Tibial nerve (tissue), 4 donors: ENCODE measurements at regions not wholly inside any gene's neighbourhood (a gene's known extent, or its start where the extent isn't known, plus 50 kb on each side); places are given as distances from the start of the nearest gene placed in this dataset.

ENCODE experiments used
- DNase-seq, 2 donors: peaks; one replicate each; pipeline ENCODE4 v3.0.0-alpha.2; 2019; ENCODE audit warnings: low spot score in 2 of 2
- H3K27ac ChIP-seq, 4 donors: fragments of 200-600 bp; sonication (generic) in 3 of 4; one replicate each; pipeline ENCODE4 v1.5.1; 2017 to 2019; ENCODE audit warnings: mild to moderate bottlenecking in 1 of 4
- H3K27me3 ChIP-seq, 2 donors: fragments of 200-600 bp; sonication (generic) in 1 of 2; one replicate each; pipeline versions ENCODE4 v1.5.1 to v1.6.0; 2017 to 2019
- H3K36me3 ChIP-seq, 3 donors: fragments of 200-600 bp; sonication (generic); one replicate each; pipeline ENCODE4 v1.5.1; 2018 to 2019
- H3K4me1 ChIP-seq, 4 donors: fragments of 200-600 bp; sonication (generic) in 3 of 4; one replicate each; pipeline ENCODE4 v1.5.1; 2017 to 2019
- H3K4me3 ChIP-seq, 4 donors: fragments of 200-600 bp; sonication (generic) in 3 of 4; one replicate each; pipeline ENCODE4 v1.5.1; 2017 to 2019; ENCODE audit warnings: mild to moderate bottlenecking in 1 of 4, moderate library complexity in 1 of 4
- H3K9me3 ChIP-seq, 4 donors: fragments of 200-600 bp; sonication (generic) in 3 of 4; one replicate each; pipeline ENCODE4 v1.5.1; 2017 to 2019
- EP300 ChIP-seq, 2 donors: sonication (generic); formaldehyde crosslinking; IDR thresholded peaks; one replicate each; pipeline ENCODE4 v1.6.1; 2017; ENCODE audit warnings: antibody characterized with exemption in 2 of 2, mild to moderate bottlenecking in 1 of 2
- POLR2A ChIP-seq, 2 donors: fragments of 450-650 bp; IDR thresholded peaks; one replicate each; pipeline ENCODE4 v1.6.1; 2017; ENCODE audit warnings: antibody characterized with exemption in 2 of 2, mild to moderate bottlenecking in 2 of 2, moderate library complexity in 2 of 2
- WGBS, 2 donors: methylation state at CpG; one replicate each; pipeline ENCODE4 v1.1.5; 2018; 5-methylcytosine and 5-hydroxymethylcytosine counted together
- TF ChIP-seq, protein P1 (sequence below), 5 experiments: fragments of 200-600 bp in 3 of 5; fragments of 450-650 bp in 2 of 5; sonication (generic) in 3 of 5; IDR thresholded peaks; one replicate each; pipeline ENCODE4 v1.5.1; 2016 to 2019; ENCODE audit warnings: antibody characterized with exemption in 5 of 5, mild to moderate bottlenecking in 3 of 5, moderate library complexity in 2 of 5

DNA sequence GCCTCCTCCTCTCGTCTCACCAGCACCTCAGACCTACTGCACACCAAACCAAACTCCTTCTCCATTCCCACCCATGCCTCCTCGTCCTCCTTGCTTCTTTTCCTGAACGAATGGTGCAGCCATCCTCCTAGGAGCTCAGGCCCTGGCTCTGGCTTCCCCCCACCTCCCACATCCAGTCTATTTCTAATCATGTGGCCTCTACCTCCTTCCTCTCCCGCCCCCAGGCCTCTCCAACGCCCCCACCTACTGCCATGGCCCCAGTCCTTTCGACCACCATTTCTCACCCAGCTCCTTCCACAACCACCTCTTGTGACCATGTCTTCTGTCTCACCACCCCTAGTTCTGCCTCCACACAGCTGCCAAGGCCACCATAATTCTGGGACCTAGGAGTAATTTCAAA is 127.1 kb downstream of the PJA1 start:
- Histone ChIP-seq H3K27me3 (peaks cover 0 to 15% of the 10 kb centered on the region in 2 donors), H3K9me3 (no peaks in the 10 kb centered on the region), H3K4me3 (no peak overlapping the region), H3K4me1 (no peaks in the 10 kb centered on the region), H3K27ac (no peak overlapping the region), H3K36me3 (no peaks in the 10 kb centered on the region)
- DNase-seq: no peak
- TF ChIP-seq EP300 (IDR thresholded peaks at IDR 0.05) (no peak), POLR2A (IDR thresholded peaks at IDR 0.05) (no peak)
- TF ChIP-seq, protein P1, sequence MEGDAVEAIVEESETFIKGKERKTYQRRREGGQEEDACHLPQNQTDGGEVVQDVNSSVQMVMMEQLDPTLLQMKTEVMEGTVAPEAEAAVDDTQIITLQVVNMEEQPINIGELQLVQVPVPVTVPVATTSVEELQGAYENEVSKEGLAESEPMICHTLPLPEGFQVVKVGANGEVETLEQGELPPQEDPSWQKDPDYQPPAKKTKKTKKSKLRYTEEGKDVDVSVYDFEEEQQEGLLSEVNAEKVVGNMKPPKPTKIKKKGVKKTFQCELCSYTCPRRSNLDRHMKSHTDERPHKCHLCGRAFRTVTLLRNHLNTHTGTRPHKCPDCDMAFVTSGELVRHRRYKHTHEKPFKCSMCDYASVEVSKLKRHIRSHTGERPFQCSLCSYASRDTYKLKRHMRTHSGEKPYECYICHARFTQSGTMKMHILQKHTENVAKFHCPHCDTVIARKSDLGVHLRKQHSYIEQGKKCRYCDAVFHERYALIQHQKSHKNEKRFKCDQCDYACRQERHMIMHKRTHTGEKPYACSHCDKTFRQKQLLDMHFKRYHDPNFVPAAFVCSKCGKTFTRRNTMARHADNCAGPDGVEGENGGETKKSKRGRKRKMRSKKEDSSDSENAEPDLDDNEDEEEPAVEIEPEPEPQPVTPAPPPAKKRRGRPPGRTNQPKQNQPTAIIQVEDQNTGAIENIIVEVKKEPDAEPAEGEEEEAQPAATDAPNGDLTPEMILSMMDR (IDR thresholded peaks at IDR 0.05): no peak
- WGBS, 2 donors: 62 to 92% methylated on average over 6 of the region's 6 CpGs

DNA sequence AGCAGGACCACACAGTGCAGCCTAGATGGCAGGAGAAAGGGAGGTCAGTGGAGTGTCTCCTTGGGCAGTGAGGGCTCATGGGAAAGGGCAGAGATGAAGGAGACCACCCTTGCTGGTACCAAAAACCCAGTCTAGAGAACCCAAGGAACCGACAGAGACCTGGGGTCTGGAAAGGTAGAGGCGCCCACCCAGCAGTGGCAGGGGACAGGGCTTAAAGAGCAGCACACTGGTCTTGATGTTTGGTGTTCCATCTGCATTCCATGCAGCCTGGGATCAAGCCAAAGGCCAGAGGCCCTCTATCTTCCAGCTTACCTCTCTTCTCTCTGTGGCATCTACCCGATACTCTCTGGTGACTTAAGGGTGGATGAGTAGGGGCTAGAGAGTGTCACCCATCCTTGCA is 127.5 kb downstream of the PJA1 start:
- no peaks in the 10 kb centered on the region for H3K36me3 ChIP-seq
- 85 to 97% methylated on average over 3 of the region's 3 CpGs for WGBS, 2 donors
- H3K27me3 ChIP-seq: peaks cover 0 to 15% of the 10 kb centered on the region in 2 donors
- no peak overlapping the region for H3K4me3 ChIP-seq
- H3K9me3 ChIP-seq: no peaks in the 10 kb centered on the region
- TF ChIP-seq EP300 (IDR thresholded peaks at IDR 0.05) (no peak), POLR2A (IDR thresholded peaks at IDR 0.05) (no peak)
- TF ChIP-seq, protein P1 (IDR thresholded peaks at IDR 0.05): no peak
- H3K27ac ChIP-seq: no peak overlapping the region
- DNase-seq: no peak
- H3K4me1 ChIP-seq: no peaks in the 10 kb centered on the region

DNA sequence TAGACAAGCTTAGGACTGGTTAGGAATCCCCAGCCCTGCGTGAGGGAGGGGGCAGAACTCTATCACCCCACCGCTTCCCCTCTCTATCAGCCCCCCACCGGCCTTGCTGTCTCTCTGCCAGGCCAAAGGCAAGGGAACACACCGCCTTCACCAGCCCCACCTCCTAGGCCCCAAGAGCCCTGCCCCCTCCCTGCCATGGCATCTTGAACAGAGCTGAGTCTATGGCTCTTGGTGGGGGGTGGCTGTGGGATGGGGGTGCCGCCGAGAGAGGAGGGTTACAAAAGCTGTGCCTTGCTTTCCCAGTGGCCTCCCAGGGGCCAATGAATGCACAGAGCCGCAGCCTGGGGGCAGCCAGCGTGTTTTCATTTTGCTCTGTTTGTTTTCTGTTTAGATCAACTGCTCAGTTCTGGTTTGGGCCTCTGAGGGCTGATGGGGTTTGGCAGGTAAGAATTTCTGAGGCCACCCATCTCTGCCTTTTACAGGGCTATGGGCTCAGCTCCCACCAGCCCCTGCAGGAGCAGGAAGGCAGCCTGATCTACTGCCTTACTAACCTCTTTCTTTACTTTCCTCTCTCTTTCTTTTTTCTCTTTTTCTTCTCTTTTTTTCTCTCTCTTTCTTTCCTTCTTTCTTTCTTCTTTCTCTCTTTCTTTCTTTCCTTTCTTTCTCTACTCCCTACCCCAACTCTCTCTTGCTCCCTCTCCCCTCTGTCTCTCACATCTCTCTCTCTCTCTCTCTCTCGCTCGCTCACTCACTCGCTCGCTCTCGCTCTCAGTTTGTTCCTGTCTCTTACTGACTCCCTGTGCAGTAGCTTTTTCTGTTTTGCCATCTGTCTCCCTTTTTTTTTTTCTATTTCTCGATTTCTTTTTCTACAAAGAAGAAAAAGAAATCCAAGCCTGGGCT is 128.3 kb downstream of the PJA1 start:
- peaks cover 0 to 15% of the 10 kb centered on the region in 2 donors for H3K27me3 ChIP-seq
- H3K36me3 ChIP-seq: no peaks in the 10 kb centered on the region
- no peaks in the 10 kb centered on the region for H3K4me1 ChIP-seq
- no peaks in the 10 kb centered on the region for H3K9me3 ChIP-seq
- H3K4me3 ChIP-seq: no peak overlapping the region
- DNase-seq: no peak
- TF ChIP-seq EP300 (IDR thresholded peaks at IDR 0.05): no peak
- no peak for TF ChIP-seq POLR2A (IDR thresholded peaks at IDR 0.05)
- TF ChIP-seq, protein P1 (IDR thresholded peaks at IDR 0.05): no peak
- no peak overlapping the region for H3K27ac ChIP-seq
- 61 to 69% methylated on average over 10 to 14 of the region's 14 CpGs for WGBS, 2 donors

DNA sequence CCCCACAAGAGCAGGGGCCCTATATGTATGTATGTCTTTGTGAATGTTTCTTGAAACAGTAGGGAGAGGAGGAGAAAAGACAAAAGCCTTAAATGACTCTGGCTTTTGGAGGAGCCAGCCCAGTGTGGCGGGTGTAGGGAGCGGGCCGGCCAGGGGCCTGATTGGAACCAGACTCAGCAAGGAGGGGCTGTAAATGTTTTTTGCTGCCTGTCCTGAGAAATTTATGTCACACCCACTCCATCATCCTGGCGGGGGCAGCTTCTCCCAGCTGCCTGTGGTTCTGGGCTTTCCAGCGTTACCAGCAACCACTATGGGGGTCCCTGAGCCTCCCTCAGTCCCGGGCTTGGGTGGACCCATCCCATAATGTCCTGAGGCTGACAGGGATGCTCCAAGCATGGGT is 130.8 kb downstream of the PJA1 start:
- Histone ChIP-seq H3K4me3 (no peak overlapping the region), H3K9me3 (no peaks in the 10 kb centered on the region), H3K27ac (no peak overlapping the region), H3K27me3 (no peaks in the 10 kb centered on the region), H3K36me3 (no peaks in the 10 kb centered on the region), H3K4me1 (no peaks in the 10 kb centered on the region)
- 60 to 82% methylated on average over 2 to 6 of the region's 6 CpGs for WGBS, 2 donors
- DNase-seq: no peak
- TF ChIP-seq POLR2A (IDR thresholded peaks at IDR 0.05): no peak

DNA sequence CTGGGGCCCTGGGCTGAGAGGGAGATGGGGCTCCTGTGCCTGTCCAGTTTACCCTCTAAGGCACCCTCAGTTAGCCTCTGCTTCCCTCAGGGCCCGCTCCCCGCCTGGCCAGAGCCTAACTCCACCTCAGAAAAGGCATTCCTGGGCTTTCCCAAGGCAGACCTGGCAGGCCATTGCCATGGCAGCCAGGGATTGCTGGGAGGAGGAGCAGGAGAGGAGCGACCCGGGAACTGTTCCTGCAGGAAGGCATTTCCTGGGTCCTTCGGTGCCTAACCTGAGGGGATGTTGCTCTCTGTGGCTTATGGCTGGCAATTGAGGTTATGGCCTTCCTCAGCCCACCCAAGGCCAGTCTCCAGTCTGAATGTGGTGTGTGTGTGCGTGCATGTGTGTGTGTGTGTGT is 131.3 kb downstream of the PJA1 start:
- 77 to 79% methylated on average over 3 to 6 of the region's 6 CpGs for WGBS, 2 donors
- H3K9me3 ChIP-seq: no peaks in the 10 kb centered on the region
- no peaks in the 10 kb centered on the region for H3K4me1 ChIP-seq
- no peaks in the 10 kb centered on the region for H3K27me3 ChIP-seq
- no peaks in the 10 kb centered on the region for H3K36me3 ChIP-seq
- H3K27ac ChIP-seq: no peak overlapping the region
- H3K4me3 ChIP-seq: no peak overlapping the region
- no peak for DNase-seq
- TF ChIP-seq POLR2A (IDR thresholded peaks at IDR 0.05) (no peak), EP300 (IDR thresholded peaks at IDR 0.05) (no peak)
- TF ChIP-seq, protein P1 (IDR thresholded peaks at IDR 0.05): no peak
